GM12891 (cell line): ENCODE measurements at regions not wholly inside any gene's neighbourhood (a gene's known extent, or its start where the extent isn't known, plus 50 kb on each side); places are given as distances from the start of the nearest gene placed in this dataset.

Experiments used
- DNase-seq: peaks from one replicate; pipeline ENCODE4 v3.0.0; 2011; ENCODE audit warnings: low spot score; ENCODE audit not compliant: insufficient read length
- FAIRE-seq: peaks from 2 replicates; lab custom pipeline; 2011; peaks lifted over from hg19 to GRCh38; lab: Jason Lieb, UNC
- PAX5 ChIP-seq: IDR thresholded peaks from 2 replicates; pipeline ENCODE4 v1.6.1; 2011; ENCODE audit warnings: low read length, moderate library complexity, mild to moderate bottlenecking; ENCODE audit not compliant: insufficient read depth, severe bottlenecking
- POLR2A ChIP-seq: IDR thresholded peaks from 2 replicates; pipeline ENCODE4 v1.6.1; 2011; ENCODE audit warnings: low read depth, low read length, control low read depth
- POLR2AphosphoS5 ChIP-seq: IDR thresholded peaks from 2 replicates; pipeline ENCODE4 v1.6.1; 2011; ENCODE audit warnings: low read depth, low read length, control low read depth
- POU2F2 ChIP-seq: IDR thresholded peaks from 2 replicates; pipeline ENCODE4 v1.6.1; 2011; ENCODE audit warnings: low read depth, mild to moderate bottlenecking, control low read depth, low read length, moderate library complexity
- SPI1 ChIP-seq: IDR thresholded peaks from 2 replicates; pipeline ENCODE4 v1.6.1; 2011; ENCODE audit warnings: low read depth, low read length, control low read depth
- TAF1 ChIP-seq: IDR thresholded peaks from 2 replicates; pipeline ENCODE4 v1.6.1; 2011; ENCODE audit warnings: low read depth, low read length, control low read depth

- no peak for DNase-seq
- TF ChIP-seq POU2F2 (no peak), TAF1 (no peak)
- FAIRE-seq: no peak
Measured at GRCh38 chr13:80284290-80284689, 56.6 kb downstream of the SPRY2 start.

- TF ChIP-seq SPI1 (no peak), POU2F2 (no peak)
- no peak for FAIRE-seq
- DNase-seq: no peak
Measured at GRCh38 chr13:80278706-80279105, 62.2 kb downstream of the SPRY2 start.

GRCh38 chr13:80276371-80277289 is 64.3 kb downstream of the SPRY2 start:
- no peak for FAIRE-seq
- TF ChIP-seq TAF1 (no peak), POLR2A (no peak), POU2F2 (no peak), PAX5 (no peak), SPI1 (no peak), POLR2AphosphoS5 (no peak)
- DNase-seq: no peak

- FAIRE-seq: no peak
- TF ChIP-seq POLR2A: no peak
- DNase-seq: no peak
Measured at GRCh38 chr13:80274643-80275042, 66.3 kb downstream of the SPRY2 start.

DNA sequence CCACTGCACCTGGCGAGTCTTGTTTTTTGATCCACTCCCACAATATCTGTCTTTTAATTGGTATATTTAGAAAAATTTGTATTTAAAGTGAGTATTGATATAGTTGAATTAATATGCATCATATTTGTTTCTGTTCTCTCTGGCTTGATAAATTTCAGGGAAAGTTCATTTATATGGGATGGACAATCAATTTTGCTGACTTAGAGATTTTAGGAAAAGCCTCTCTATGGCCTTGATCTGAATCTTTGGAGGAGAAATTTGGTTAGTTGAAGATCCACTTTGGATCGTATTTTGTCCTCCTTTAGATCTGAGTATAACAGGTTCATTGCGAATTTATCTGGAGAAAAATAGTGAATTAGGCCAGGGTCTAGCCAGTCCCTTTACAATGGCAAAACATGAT is 67.2 kb downstream of the SPRY2 start:
- DNase-seq (no peak), FAIRE-seq (no peak)
- no peak for TF ChIP-seq TAF1
- no peak for TF ChIP-seq POU2F2
- no peak for TF ChIP-seq PAX5
- TF ChIP-seq POLR2AphosphoS5: no peak
- no peak for TF ChIP-seq SPI1
- no peak for TF ChIP-seq POLR2A

DNA sequence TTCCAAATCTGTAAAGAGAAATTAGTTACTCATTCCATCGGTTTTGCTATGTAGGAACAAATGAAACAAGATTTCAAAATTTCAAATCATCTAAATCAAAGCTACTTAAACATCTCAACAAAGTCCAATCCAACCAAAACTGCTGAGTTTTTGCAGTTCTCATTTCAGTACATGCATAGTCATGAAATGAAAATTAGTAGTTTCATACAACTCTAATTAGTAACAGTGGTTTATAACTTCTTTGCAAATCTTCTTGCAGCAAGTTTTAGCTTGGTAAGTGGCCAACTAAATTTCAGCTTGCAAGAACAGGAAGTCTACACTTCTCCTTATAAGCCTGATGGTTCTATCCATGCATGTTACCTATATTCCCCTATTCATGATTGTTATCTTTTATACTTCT is 75.6 kb downstream of the SPRY2 start:
- FAIRE-seq (peak; percentile 52), DNase-seq (no peak)
- TF ChIP-seq TAF1 (no peak), POLR2A (no peak), SPI1 (peak; percentile 46; the same call in 1 of the 2 replicates)

GRCh38 chr13:80263745-80264513 is 77.0 kb downstream of the SPRY2 start:
- TF ChIP-seq POU2F2: no peak
- TF ChIP-seq SPI1: 0 out of 2 replicates have a peak, but pooled peaks have one; percentile 8
- FAIRE-seq: no peak
- no peak for DNase-seq

- TF ChIP-seq POLR2AphosphoS5 (no peak), POU2F2 (no peak), POLR2A (no peak), TAF1 (no peak), PAX5 (no peak), SPI1 (no peak)
- FAIRE-seq (no peak), DNase-seq (no peak)
Measured at GRCh38 chr13:80262051-80262695, 78.8 kb downstream of the SPRY2 start.

DNA sequence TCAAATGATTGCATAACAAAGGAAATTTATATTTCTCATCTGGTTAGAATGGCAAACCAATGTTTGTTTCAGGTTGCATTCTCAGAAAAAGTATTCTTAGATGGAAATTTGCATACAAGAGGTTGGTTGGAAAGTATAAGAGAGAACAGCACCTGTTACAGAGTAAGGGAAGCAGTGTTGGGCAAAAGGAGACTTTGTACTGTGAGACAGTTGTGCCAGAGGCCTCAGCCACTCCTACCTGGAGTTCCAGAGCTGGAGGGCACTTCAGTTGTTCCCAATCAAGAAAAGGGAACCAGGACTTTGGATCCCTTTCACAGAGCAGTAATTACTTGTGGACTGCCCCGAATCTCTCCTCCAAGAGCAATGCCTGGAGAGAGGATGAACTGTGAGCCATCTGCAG is 81.8 kb downstream of the SPRY2 start:
- FAIRE-seq (no peak), DNase-seq (no peak)
- TF ChIP-seq SPI1 (no peak), POU2F2 (0 out of 2 replicates have a peak, but pooled peaks have one; percentile 47)

DNA sequence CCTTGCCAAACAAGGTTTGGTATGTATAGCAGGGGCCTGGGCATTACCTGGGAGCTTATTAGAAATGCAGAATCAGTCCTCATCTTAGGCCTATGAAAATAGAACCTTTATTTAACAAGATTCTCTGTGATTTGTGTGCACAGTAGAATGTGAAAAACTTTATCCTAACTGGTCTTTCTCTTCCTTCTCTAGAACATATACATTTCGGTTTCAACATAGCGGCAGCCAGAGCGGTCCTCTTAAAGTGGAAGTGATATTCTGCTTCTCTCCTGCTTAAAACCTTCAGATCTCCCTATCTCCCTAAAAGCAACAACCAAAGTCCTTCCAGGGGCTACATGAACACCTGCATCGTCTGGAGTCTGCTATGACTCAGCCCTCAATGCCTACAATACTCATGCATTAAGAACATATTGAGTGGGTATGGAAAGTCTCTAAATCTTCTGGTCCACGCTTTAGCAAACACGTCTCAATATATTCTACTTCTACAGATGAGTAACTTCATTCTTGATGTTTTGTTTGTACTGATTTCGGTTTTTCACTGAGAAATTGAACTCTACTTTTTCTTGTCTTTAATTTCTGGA is 84.5 kb downstream of the SPRY2 start:
- DNase-seq (no peak), FAIRE-seq (peak; percentile 75)
- no peak for TF ChIP-seq TAF1
- TF ChIP-seq POLR2A: no peak
- TF ChIP-seq SPI1: 0 out of 2 replicates have a peak, but pooled peaks have one; percentile 2
- no peak for TF ChIP-seq POLR2AphosphoS5

GRCh38 chr13:80255946-80256345 is 85.0 kb downstream of the SPRY2 start:
- no peak for FAIRE-seq

More at GRCh38 chr13:80255946-80256345, 85.0 kb downstream of the SPRY2 start:
- DNase-seq: no peak
- TF ChIP-seq SPI1 (no peak), POLR2AphosphoS5 (no peak), POU2F2 (no peak), POLR2A (no peak), TAF1 (no peak), PAX5 (no peak)
